GM12892 (cell line): ENCODE measurements at regions not wholly inside any gene's neighbourhood (a gene's known extent, or its start where the extent isn't known, plus 50 kb on each side); places are given as distances from the start of the nearest gene placed in this dataset.

Experiments used
- POLR2A ChIP-seq: IDR thresholded peaks from 2 replicates; pipeline ENCODE4 v1.6.1; 2011; ENCODE audit warnings: low read depth, low read length, control low read depth
- POLR2AphosphoS5 ChIP-seq: IDR thresholded peaks from 2 replicates; pipeline ENCODE4 v1.6.1; 2011; ENCODE audit warnings: low read depth, low read length, control low read depth

DNA sequence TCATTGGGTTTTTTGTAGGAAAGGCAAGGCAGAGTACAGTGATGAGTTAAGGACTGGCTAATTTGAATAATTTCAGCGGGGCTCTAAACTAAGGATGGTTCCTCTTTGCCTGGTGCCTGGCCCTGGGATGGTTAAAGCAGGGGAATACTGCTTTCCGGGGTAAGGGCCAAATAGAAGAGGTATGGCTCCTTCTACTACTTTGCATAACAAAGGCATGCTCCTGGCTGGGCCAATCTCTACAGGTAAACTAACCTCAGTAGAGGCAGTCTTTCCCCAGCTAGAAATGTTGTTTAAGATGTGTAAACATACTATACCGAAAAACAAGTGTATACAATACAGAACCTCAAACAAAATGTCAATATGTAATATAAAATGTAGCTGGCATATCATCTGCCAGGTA, 1239.0 kb downstream of the SLC16A7 start:
- TF ChIP-seq POLR2A, result no peak
- no peak for TF ChIP-seq POLR2AphosphoS5
